Endometrial microvascular endothelial cells (primary cell): ENCODE measurements at regions not wholly inside any gene's neighbourhood (a gene's known extent, or its start where the extent isn't known, plus 50 kb on each side); places are given as distances from the start of the nearest gene placed in this dataset.

Source experiments
- in situ Hi-C: cut with HindIII; loops from 2 replicates; pipeline ENCODE4 v1.10.0; 2017; ENCODE audit warnings: low sequenced_read_pairs, low pct_unique_long_range_greater_than_20kb; ENCODE audit errors: inconsistent ontology term

- in situ Hi-C loops = no loop called here
Measured at GRCh38 chr18:24986666-24987302, 365.2 kb downstream of the ZNF521 start.

GRCh38 chr18:24987303-24988252, 364.4 kb downstream of the ZNF521 start:
- in situ Hi-C loops = no loop called here

GRCh38 chr18:24988253-24988840, 363.6 kb downstream of the ZNF521 start:
- in situ Hi-C loops = no loop called here

DNA sequence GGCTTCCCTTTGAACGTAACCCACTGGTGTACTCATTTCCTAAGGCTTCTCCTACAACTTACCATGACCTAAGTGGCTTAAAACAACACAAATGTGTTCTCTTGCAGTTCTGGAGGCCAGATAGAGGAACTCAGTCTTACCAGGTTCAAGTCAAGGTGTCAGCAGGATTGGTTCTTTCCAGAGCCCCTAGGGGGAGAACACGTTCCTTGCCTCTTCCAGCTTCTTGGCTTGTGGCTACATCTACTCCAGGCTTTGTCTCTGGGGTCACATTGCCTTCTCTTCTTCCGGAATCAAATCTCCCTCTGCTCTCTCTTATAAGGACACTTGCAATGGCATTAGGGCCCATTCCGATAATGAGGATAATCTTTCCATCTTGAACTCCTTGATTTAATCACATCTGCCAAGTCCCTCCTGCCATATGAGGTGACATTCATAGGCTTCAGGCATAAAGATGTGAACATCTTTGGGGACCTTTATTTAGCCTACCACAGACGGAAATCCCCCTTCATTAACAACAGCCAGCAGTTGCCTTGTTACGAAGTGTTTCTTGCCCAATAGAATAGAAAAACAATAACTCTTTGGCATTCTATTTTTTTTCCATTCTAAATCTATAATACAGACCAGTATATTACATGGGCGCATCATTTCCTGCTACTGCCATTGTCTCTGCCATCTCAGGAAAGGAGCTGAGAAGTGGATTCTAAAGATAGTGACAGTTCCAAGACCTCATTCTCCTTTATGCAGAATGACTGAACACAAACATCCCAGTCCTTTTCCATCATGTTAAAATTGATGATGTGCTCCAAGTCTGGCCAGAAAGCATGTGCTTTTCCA, 362.0 kb downstream of the ZNF521 start:
- in situ Hi-C loops = no loop called here

GRCh38 chr18:24990671-24991134, 361.3 kb downstream of the ZNF521 start:
- in situ Hi-C loops = no loop called here

DNA sequence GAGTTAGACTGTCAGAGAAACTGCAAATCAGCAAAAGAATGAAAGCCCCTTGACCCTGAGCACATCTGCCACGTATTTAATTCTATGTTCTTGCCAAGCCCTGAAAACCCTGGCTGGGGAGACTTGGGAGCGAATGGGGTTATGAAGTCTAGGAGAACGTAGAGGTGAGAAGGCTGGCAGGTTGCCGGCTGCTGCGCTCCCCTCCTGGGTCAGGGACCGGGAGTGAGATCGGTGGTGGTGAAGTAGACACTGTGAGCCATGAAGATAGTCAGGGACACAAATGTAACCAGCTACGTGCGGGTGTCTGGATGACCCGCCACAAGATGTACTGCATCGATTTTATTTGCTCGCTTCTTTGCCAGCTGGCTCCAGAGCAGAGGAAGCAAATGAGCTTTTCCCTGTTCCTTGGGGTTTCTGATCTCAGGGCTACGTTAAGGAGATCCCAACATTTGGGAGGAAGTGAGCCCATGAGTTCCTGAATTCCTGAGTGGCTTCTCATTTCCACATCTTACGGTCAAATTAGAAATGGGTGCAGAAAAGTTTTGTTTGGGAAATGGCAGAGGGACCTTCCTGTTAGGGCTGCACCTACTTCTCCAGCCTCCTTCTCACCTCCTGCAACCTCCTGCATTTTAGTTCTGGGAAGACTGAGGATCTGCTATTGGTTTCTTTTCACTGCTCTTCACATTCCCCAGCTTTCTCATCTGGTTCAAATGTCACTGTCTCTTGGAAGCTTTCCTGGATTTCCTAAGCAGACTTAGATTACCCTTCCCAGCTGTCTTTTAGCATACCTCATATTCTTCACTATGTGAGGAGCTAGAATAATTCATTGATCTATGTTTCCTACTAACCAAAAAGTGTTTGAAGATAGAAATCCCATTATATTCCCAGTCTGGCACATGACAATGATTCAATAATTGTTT, 360.6 kb downstream of the ZNF521 start:
- in situ Hi-C loops = no loop called here

- in situ Hi-C loops = no loop called here
Measured at GRCh38 chr18:24992491-24992890, 359.5 kb downstream of the ZNF521 start.

DNA sequence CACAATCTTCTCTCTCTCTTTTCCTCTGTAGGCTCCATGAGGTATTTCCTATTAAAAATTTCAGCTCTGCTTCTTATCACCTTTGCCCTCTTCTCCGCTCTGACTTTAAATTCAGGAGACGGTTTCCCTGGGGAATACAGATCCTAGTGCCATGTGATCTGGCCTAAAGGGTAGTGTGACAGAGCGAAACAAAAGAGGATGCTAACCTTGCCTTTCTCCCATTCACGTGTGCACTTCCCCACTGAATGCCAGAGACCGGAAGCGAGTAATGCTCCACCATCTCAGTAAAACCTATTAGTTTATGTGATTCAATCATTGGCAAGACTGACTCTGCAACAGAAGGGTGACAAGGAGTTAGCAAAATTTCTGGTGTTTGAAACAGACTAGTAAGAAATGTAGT, 358.3 kb downstream of the ZNF521 start:
- in situ Hi-C loops = no loop called here

DNA sequence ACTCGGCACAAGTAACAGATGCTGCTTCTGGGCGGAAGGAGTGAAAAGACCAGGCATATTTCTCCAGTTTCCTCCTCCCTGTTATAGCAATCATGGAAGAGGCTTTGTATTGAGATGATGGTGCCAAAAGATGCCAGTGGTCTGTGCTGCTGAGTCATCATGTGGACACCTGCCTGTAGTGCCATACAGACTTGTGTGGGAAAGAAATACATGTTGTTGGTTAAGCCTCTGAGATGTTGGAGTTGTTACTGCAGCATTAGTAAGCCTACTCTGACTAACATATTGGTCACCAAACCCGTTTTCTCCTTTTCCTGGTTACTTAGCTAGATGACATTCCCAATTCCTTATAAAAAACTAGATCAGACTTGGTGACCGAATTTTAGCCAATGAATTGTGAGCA, 356.9 kb downstream of the ZNF521 start:
- in situ Hi-C loops = no loop called here

- in situ Hi-C loops = no loop called here
Measured at GRCh38 chr18:24995755-24996154, 356.2 kb downstream of the ZNF521 start.

GRCh38 chr18:24999650-25000267, 352.2 kb downstream of the ZNF521 start:
- in situ Hi-C loops = no loop called here

DNA sequence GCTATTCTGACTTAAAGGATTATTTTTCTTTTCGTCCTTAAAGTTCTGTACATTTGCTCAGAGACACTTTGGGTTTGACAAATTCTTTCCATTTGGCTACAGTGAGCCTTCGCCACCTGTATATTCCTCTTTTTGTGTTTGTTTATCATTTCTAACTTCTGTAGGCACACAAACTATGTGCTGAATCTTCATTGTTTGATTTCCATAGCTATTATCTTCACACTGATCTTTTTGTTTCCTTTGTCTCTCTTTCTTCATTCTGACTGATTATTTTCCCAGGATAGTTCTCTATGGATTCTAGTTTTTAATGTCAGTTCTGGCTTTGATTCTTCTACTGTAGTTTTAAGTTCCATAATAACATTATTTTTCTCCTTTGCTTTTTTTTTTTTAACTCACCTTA, 350.2 kb downstream of the ZNF521 start:
- in situ Hi-C loops = no loop called here

DNA sequence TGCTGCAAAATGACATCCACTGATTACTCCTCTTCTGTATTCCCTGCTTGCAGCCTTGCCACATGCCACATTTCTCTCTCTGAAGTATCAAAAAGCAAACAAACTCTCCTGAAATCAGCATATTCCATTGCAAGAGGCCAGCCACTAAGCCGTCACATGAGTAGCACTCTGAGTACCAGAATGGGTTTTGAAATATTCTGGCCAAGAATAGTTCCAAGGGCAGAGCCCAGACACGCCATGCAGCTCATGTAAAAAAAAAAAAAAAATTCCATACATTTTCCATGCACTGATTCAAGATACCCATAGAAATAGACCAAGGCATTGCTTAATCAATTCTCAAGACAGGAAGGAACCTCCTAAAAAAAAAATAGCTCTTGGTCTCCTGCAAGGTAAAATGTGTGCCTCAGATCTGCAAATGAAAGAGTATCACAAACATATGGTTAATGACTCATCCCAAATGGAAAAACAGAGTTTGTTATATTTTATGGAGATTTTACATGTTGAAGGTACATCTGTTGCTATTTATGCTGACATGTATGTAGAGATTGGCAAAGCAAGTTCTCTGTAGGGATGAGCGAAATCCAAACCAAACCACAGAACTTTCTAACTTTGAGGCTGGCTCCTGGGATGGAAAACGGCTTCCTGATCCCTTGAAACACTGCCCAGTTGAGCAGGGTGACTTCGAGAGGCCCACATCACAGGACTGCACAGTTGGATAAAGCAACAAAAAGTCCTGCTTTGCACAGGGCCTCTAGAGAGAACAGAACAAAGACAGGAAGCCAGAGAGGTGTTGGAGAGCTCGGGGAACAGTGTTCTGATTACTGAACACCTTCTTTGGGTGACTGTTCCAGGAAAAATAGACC, 346.2 kb downstream of the ZNF521 start:
- in situ Hi-C loops = no loop called here

- in situ Hi-C loops = no loop called here
Measured at GRCh38 chr18:25010623-25011374, 341.2 kb downstream of the ZNF521 start.
